GM12878 (cell line): ENCODE measurements at regions not wholly inside any gene's neighbourhood (a gene's known extent, or its start where the extent isn't known, plus 50 kb on each side); places are given as distances from the start of the nearest gene placed in this dataset.

Source experiments
- CHD1 ChIP-seq: IDR thresholded peaks from 2 replicates; pipeline ENCODE4 v1.6.1; 2012; ENCODE audit warnings: low read depth, low read length, improper control_type of control experiment
- ZNF622 ChIP-seq: fragments of 450-650 bp; IDR thresholded peaks from 2 replicates; pipeline ENCODE4 v1.6.1; 2017; ENCODE audit warnings: mild to moderate bottlenecking, inconsistent platforms
- TF ChIP-seq, protein P1 (sequence below): IDR thresholded peaks from 2 replicates; pipeline ENCODE4 v1.6.1; 2011; ENCODE audit warnings: low read depth, low read length, improper control_type of control experiment, borderline replicate concordance
- TF ChIP-seq, protein P2 (sequence below), 3 experiments: IDR thresholded peaks in 2 of 3; conservative IDR thresholded peaks in 1 of 3; 2 replicates each; pipeline ENCODE4 v1.5.1; 2011; ENCODE audit warnings: low read depth in 3 of 3, low read length in 3 of 3, mild to moderate bottlenecking in 3 of 3, control low read depth in 2 of 3, moderate library complexity in 2 of 3, inconsistent platforms in 1 of 3, mixed read lengths in 1 of 3; ENCODE audit not compliant: control insufficient read depth in 2 of 3, insufficient read depth in 1 of 3; ENCODE audit errors: extremely low read depth in 1 of 3

DNA sequence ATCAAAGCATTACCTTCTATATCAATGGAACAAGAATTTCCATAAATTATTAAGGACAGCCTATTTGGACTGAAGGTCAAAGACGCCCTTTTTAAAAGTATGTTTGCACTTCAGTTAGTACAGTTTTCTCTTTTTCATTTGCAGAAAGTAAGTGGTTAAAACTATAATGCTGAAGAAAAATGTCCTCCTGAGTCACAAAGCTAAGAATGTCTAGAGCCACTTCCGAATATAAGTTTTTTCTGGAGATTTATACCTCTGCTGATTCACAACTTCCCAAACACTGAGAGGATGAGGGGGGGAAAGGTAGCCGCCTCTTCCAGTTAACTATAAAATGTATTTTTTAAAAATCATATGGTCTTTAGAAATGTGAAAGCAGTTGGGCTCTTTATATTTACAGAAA is 84.9 kb downstream of the DUSP6 start:
- no peak for TF ChIP-seq ZNF622
- TF ChIP-seq CHD1 = no peak
- TF ChIP-seq, protein P1, sequence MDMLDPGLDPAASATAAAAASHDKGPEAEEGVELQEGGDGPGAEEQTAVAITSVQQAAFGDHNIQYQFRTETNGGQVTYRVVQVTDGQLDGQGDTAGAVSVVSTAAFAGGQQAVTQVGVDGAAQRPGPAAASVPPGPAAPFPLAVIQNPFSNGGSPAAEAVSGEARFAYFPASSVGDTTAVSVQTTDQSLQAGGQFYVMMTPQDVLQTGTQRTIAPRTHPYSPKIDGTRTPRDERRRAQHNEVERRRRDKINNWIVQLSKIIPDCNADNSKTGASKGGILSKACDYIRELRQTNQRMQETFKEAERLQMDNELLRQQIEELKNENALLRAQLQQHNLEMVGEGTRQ = no peak
- TF ChIP-seq, protein P2, sequence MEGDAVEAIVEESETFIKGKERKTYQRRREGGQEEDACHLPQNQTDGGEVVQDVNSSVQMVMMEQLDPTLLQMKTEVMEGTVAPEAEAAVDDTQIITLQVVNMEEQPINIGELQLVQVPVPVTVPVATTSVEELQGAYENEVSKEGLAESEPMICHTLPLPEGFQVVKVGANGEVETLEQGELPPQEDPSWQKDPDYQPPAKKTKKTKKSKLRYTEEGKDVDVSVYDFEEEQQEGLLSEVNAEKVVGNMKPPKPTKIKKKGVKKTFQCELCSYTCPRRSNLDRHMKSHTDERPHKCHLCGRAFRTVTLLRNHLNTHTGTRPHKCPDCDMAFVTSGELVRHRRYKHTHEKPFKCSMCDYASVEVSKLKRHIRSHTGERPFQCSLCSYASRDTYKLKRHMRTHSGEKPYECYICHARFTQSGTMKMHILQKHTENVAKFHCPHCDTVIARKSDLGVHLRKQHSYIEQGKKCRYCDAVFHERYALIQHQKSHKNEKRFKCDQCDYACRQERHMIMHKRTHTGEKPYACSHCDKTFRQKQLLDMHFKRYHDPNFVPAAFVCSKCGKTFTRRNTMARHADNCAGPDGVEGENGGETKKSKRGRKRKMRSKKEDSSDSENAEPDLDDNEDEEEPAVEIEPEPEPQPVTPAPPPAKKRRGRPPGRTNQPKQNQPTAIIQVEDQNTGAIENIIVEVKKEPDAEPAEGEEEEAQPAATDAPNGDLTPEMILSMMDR (IDR thresholded peaks at IDR 0.05 in 2 of 3, conservative IDR thresholded peaks at IDR 0.05 in 1 of 3; ENCODE audit: control insufficient read depth in 2 of 3, extremely low read depth in 1 of 3, insufficient read depth in 1 of 3, low read depth in 3 of 3, low read length in 3 of 3) = no peak
